ENCODE measurements at regions not wholly inside any gene's neighbourhood (a gene's known extent, or its start where the extent isn't known, plus 50 kb on each side); places are given as distances from the start of the nearest gene placed in this dataset.

GRCh38 chr4:123545667-123546572 lies 149.3 kb downstream of the SPRY1 start:
- no peak for DNase-seq

GRCh38 chr4:123546573-123547060 lies 150.0 kb downstream of the SPRY1 start:
- no peak for DNase-seq

GRCh38 chr4:123547216-123548165 lies 150.9 kb downstream of the SPRY1 start:
- DNase-seq = no peak

GRCh38 chr4:123553279-123553678 lies 156.7 kb downstream of the SPRY1 start:
- no peak for DNase-seq

GRCh38 chr4:123553733-123554637 lies 157.4 kb downstream of the SPRY1 start:
- no peak for DNase-seq

- peak; percentile 59 for DNase-seq
Observed at GRCh38 chr4:123554801-123555232, 158.2 kb downstream of the SPRY1 start.

- DNase-seq = peak; percentile 91
Observed at GRCh38 chr4:123555233-123555806, 158.7 kb downstream of the SPRY1 start.

- no peak for DNase-seq
Observed at GRCh38 chr4:123555807-123556273, 159.2 kb downstream of the SPRY1 start.

- no peak for DNase-seq
Observed at GRCh38 chr4:123556526-123556925, 159.9 kb downstream of the SPRY1 start.

- DNase-seq = no peak
Observed at GRCh38 chr4:123557857-123558536, 161.4 kb downstream of the SPRY1 start.

GRCh38 chr4:123558865-123559264 lies 162.3 kb downstream of the SPRY1 start:
- no peak for DNase-seq

- DNase-seq = no peak
Observed at GRCh38 chr4:123559955-123560871, 163.6 kb downstream of the SPRY1 start.

GRCh38 chr4:123561525-123561924 lies 164.9 kb downstream of the SPRY1 start:
- no peak for DNase-seq

GRCh38 chr4:123562994-123563750 lies 166.6 kb downstream of the SPRY1 start:
- DNase-seq = no peak

GRCh38 chr4:123564758-123565346 lies 168.3 kb downstream of the SPRY1 start:
- DNase-seq = no peak

- DNase-seq = no peak
Observed at GRCh38 chr4:123568936-123569335, 172.3 kb downstream of the SPRY1 start.

GRCh38 chr4:123569541-123569940 lies 172.9 kb downstream of the SPRY1 start:
- DNase-seq = no peak

GRCh38 chr4:123573866-123574508 lies 177.4 kb downstream of the SPRY1 start:
- DNase-seq = no peak
